Posterior vena cava (tissue), 2 donors: ENCODE measurements at regions not wholly inside any gene's neighbourhood (a gene's known extent, or its start where the extent isn't known, plus 50 kb on each side); places are given as distances from the start of the nearest gene placed in this dataset.
"Not testable (repeated sequence)": the region's sequence is repeated elsewhere in the genome, so short reads cannot be mapped to it uniquely, and the experiment has no call there.

Experiments used
- DNase-seq: peaks from one replicate; pipeline ENCODE4 v3.0.0-alpha.2; 2020; ENCODE audit warnings: low spot score
- intact Hi-C, 2 donors: fragments of 100-400 bp; cut with DNase I; formaldehyde crosslinking; loops; one replicate each; pipeline versions ENCODE4 v1.14.1 to v1.14.2; 2022 to 2023
- donor health status: DM: yes; HTN: yes; CAD: no.
- donor health status: DM: yes; HTN: yes; CAD: no.

DNA sequence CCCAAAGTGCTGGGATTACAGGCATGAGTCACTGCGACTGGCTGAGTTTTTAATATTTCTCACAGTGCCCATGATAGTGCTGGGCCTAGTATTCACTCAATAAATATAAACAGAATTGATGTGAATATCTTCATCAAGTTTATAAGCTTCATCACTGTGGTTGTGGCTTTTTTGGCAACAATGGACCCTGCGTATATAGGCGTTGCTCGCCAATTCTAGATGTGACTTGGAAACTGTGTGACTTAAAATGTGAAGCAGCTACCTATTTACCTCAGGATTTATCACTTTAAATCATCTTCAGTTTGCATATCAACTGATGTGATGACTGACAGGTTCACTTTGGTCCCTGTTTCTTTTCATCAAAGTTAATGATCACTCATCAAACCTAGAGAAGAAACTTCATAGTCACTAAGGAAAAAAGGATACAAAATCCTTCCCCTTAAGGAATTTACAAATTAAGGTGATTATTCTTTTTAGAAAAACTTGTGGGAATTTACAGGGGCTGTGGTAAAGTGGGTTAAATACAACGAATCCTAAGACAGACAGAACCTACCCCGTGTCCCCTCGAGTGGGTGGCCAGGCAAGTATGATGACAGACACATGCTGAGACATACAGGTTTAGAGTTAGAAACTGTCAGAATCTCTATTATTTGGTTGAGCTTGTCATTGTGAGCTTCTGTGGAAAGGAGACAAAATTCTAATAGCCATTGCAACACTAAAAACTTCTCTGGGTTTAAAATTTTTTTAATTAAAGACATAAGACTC, 101.3 kb downstream of the AKAP11 start:
- intact Hi-C loops, result no loop called here
- DNase-seq, result no peak

- intact Hi-C loops, result no loop called here
- no peak for DNase-seq
Observed at GRCh38 chr13:42375663-42376062, 103.7 kb downstream of the AKAP11 start.

GRCh38 chr13:42377640-42378382, 105.9 kb downstream of the AKAP11 start:
- DNase-seq, result no peak
- intact Hi-C loops, result no loop called here

GRCh38 chr13:42378383-42378780, 106.4 kb downstream of the AKAP11 start:
- no peak for DNase-seq
- intact Hi-C loops, result no loop called here

DNA sequence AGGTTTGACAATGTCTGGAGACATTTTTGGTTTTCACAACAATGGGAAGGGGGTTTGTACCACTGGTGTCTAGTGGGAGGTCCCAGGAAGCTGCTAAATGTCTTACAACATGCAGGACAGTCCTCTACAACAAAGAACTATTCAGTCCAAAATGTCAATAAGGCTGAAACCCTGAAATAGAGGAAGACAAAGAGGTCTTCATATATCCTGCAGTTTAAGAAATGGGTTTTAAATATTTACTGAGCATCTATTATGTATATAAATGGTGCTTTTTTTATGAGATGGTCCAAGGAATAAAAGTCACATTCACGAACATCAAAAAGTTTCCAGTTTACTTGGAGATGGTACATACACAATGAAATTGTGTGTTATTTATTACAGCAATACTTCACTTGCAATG, 107.3 kb downstream of the AKAP11 start:
- intact Hi-C loops, result no loop called here

DNA sequence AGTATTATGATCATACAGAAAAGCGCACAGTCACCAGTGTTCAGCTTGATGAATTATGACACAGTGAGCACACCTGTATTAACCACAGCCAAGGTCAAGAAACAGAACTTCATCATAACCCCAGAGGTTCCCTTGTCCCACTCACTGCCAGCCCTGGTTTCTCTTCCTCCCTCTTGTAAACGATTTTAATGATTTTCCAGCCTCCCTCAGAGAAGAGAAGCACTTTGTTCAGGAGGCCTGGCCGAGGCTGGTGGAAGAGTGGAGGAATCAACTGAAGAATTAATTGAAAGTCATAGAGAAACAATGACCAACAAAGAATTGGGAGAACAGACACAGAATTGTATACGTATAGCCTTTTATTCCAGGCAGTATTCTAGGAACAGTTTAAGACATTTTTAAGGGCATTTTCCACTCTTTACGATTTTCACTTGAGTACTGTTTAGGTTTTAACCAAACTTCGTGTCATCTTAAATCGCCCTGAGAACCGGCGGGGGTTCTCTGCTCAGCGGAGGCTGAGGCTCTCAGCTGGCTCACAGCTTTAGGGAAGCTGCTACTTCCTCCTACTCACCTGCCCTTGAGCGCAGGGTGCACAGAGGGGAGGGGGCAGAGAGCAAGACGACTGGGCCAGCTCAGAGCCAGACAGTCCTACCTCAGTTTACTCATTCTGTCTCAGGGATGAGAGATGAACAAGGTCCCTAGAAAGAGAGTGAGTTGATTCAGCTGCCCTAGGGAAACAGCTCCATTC, 108.6 kb downstream of the AKAP11 start:
- DNase-seq, result no peak
- intact Hi-C loops, result no loop called here

More for the DNA sequence above, 107.3 kb downstream of the AKAP11 start:
- no peak for DNase-seq

DNA sequence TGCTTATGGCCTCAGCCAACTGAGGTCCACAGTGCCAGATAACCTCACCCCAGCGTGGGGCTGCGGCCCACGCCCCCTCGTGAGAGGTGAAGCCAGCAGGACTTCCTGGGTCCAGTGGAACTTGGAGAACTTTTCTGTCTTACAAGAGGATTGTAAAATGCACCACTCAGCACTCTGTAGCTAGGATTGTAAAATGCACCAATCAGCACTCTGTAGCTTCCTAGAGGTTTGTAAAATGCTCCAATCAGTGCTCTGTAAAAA, 109.1 kb downstream of the AKAP11 start:
- intact Hi-C loops, result no loop called here

GRCh38 chr13:42381426-42381825, 109.5 kb downstream of the AKAP11 start:
- intact Hi-C loops, DNase-seq: not testable (repeated sequence)

More for the DNA sequence above, 109.1 kb downstream of the AKAP11 start:
- no peak for DNase-seq

GRCh38 chr13:42383025-42383424, 111.1 kb downstream of the AKAP11 start:
- intact Hi-C loops, result no loop called here
- DNase-seq, result no peak

DNA sequence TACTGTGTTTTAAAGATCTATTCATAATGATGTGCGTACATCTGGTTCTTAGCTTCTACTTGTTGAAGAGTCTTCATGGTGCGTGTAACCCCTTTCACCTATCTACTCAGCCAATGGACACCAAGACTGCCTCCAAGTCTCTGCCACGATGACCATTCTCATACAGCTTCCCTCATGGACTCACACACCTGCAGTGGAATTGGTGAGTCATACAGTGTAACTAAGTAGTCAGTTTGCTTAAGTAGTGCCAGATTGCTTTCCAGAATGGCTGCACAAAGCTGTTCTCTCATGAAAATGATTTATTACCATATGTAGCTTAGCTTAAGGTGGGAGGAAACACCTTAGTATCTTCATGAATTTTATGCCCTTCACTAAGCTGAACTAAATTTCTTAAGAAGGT, 112.3 kb downstream of the AKAP11 start:
- no peak for DNase-seq
- intact Hi-C loops, result no loop called here

DNA sequence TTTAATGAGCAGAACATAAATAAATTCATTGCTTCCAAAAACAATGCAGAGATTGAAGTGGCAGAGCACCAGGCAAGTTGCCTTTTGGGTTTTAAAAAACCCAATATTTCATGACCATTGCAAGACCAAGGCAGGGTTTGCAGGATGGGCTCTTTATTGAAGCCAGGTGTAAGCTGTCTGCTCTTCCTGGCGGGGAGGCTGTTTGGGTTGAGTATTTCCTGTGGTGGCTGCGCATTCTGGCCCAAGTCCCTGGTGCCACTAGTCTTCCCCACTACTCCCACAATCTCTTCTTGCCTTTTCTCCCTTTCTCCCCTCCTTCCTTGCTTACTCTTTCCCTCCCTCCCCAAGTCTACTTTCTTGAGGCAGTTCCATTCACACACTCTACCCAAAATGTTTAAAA, 116.4 kb downstream of the AKAP11 start:
- DNase-seq, result no peak
- intact Hi-C loops, result no loop called here

DNA sequence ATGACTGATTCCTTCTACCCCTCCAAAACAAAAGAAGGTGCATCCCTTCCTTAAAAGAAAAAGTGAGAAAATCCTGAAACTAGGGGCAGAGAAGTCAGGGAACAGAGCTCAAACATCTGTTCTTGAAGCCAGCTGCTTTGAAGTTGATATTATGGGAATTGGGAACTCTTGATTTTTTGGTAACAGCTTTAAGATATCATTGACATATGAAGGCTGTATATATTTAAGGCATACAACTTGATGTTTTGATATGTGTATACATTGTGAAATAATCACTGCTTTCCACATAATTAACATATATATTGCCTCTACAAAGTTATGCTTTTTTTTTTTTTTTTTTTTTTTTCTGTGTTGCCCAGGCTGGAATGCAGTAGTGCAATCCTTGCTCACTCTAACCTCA, 117.1 kb downstream of the AKAP11 start:
- no peak for DNase-seq
- intact Hi-C loops, result no loop called here

DNA sequence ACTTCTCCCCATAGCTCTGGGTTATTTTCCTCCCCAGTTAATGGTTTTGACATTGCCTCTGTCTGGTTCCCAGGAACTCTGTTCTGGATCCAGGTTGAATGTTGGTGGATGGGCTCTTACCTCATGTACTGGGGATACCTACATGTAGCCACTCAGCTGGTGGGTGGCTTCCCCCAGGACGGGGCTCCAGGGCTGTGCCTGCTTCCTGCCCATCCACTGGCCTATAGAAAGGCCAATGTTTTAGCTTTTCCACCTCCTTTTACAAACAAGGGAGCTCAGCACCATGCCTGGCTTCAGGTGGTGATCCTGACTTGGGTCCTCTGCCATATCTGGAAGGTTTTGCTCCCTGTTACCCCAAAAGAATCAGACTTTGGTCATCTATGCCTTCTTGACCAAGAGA, 120.2 kb downstream of the AKAP11 start:
- no peak for DNase-seq
- intact Hi-C loops, result no loop called here

- DNase-seq, result no peak
- intact Hi-C loops, result no loop called here
Observed at GRCh38 chr13:42392716-42393572, 121.0 kb downstream of the AKAP11 start.

DNA sequence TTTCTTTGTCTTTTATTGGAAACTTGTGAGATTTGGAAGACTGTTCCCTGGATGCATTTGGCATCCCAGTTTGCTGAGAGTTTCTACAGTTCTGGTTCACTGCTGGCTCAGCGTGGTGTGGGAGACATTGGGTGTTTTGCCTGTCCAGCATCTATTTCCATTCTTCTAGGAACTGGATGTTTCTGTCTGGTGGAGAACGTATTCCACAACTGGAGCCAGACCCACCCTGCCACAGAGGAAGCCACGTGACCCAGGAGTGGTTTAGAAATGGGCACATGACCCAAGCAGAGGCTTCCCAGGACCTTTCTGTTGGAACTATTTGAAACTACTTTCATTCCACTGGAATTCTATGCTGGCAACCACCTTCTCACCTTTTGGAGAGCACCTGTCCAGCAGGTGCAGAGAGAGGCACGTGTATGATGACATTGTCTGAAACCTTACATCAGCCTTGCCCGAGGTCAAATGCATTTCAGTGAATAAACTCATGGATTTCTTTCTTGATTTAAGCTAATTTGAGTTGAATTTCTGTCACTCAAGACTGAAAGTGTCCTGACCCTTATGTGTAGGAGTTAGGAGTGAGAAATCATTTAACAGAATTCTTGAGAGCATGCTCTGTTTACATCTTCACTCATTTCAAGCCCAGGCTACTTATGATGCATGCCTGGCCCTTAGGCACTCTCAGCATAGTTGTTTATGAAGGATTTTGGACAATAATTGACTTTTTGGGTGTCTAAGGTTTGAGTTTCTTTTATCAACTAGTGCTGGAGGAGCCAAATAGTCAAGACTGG, 121.8 kb downstream of the AKAP11 start:
- intact Hi-C loops, result no loop called here
- no peak for DNase-seq

DNA sequence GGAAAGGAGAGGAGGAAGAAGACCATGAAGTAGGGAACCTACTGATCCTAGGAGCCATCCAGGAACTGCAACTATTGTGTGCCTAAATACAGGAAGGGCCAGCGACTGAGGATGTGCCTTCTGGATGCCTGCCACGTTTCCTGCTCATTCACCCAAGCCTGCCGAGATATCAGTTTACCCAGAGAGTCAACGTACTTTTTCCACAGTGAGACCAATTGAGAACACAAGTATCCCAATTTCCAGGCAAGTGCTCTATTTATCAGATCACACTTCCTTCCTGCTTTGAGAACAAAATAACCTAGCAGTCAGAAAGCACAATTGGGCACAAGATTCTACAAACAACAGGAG, 122.4 kb downstream of the AKAP11 start:
- intact Hi-C loops, result no loop called here

DNA sequence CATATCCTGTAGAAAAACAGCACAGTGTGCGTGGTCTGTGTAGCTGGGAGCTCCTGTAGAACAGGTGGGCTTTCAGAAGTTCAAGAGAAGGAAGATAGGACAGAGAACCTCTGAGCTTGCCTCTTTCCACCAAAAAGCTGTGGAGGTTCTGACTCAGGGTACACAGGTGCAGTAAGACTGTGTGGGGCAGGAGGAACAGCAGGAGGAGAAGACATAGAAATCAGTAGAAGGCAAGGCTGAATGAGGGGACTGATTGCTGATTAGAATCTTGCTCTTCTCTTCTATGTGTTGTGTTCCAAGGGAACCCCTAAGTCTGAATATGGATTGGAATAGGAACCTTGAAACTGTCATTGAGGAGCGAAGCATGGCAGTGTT, 122.7 kb downstream of the AKAP11 start:
- no peak for DNase-seq
- intact Hi-C loops, result no loop called here

More for the DNA sequence above, 122.4 kb downstream of the AKAP11 start:
- DNase-seq, result no peak

DNA sequence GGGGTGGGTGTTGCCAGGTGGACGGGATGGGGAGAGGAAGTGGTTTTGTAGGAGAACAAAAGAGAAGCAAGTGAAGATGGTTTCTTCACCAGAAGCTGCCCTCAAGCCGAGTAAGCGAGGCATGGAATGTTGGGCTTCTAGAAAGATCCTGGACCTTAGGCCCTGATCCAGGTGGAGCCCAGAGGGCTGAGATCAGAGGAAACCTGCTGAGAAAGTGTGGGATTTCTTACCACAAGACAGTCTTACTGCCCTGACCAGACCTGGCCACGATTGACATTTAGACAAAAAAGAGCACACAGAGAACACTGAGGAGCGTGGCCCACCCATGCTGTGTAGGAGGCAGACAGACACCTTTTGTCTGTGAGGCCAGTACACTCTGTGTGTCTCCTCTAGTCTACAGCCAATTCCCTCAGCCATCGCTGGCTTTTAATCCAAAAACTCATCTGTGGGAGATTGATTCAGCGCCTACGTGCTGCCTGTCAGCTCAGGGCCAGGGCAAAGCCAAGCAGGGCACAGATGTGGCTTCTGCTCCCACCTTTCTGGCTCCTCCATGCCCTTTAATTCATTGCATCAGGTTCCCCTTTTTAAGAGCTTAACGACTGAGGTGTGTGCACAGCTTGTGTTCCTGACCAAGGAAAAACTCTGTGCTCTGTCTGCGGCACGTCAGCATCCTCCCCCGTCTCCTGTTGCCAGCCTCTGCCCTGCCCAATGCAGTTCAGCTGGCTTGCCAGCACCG, 123.3 kb downstream of the AKAP11 start:
- intact Hi-C loops, result no loop called here
- DNase-seq, result no peak
